HG03039 (cell line): ENCODE measurements at regions not wholly inside any gene's neighbourhood (a gene's known extent, or its start where the extent isn't known, plus 50 kb on each side); places are given as distances from the start of the nearest gene placed in this dataset.
"Not testable (repeated sequence)": the region's sequence is repeated elsewhere in the genome, so short reads cannot be mapped to it uniquely, and the experiment has no call there.

Source experiments
- ATAC-seq: cut with Tn5 transposase; IDR thresholded peaks from one replicate; pipeline ENCODE4 v1.9.1; 2021; ENCODE audit warnings: mild to moderate bottlenecking, moderate library complexity; ENCODE audit not compliant: unreplicated experiment

DNA sequence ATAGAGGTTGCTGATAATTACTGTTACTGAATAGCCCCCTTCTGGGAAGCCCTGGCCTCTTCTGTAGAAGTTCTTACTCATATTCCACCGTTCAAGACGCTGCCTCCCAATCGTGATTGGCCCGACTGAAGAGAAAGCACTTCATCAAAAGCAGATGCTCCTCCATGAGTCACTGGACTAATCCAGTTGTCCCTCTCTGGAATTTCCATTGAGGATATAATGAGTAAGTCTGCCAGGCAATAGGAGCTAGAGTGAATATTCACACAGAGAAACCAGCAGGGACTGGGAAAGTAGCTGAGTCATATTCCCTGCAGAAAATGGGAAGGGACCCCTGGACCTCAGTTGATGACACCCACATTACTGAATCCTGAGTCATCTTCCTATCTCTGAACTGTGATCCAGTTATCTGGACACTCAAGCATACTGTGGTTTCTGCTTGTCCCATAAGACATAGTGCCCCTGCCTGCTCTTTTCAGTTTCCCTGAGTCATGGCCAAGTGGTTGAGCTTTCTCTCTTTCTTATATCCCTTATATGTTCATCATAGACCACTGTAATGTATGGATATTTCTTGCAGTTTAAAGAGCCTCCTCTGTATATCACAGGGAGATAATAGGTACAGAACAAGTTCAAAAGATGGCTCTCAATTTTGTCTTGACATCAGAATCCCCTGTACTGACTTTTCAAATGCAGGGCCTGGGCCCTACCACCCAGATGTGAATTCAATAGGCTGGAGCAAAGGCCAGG lies 151.2 kb upstream of the CDIN1 start:
- ATAC-seq, result no peak

- ATAC-seq, result no peak
Observed at GRCh38 chr15:36429707-36430106, 149.7 kb upstream of the CDIN1 start.

GRCh38 chr15:36430280-36430679 lies 149.1 kb upstream of the CDIN1 start:
- ATAC-seq, result no peak

GRCh38 chr15:36430726-36431265 lies 148.6 kb upstream of the CDIN1 start:
- no peak for ATAC-seq

GRCh38 chr15:36432161-36432560 lies 147.3 kb upstream of the CDIN1 start:
- no peak for ATAC-seq

DNA sequence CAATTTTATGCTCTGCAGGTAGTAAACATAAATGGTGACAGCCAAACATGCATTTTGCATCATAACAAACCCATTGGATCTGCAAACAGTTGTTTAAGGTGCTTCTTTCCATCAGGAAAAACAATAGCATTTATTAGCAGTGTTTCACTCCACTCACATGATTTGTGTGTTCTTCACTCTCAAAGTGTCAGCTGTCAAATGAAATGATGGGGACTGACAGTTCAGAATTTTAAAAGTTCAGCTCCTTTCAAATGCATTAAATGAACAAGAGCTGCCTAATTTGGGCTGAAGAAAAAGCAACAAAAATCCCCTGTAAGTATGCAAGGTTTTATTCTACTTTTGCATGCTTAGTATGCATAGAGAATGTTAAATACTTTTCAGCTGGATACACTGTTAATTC lies 145.2 kb upstream of the CDIN1 start:
- no peak for ATAC-seq

DNA sequence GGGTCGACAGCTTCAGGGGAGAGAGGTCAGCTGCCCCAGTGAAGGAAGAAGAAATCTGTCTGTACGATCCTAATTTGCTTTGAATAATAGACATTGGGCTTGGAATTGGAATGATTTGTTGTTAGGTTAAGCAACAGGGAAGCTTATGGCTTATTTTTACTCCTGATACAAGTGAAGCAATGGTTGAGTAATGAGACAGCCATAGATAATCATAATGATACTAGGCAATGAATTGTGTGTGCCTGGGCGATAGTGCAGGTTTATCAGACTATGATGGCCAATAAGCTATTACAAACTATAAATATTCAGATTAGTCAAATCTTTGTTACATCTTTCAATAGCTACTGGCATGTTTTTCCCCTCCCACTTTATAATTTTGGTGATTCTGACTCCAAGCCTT lies 140.9 kb upstream of the CDIN1 start:
- ATAC-seq, result no peak

DNA sequence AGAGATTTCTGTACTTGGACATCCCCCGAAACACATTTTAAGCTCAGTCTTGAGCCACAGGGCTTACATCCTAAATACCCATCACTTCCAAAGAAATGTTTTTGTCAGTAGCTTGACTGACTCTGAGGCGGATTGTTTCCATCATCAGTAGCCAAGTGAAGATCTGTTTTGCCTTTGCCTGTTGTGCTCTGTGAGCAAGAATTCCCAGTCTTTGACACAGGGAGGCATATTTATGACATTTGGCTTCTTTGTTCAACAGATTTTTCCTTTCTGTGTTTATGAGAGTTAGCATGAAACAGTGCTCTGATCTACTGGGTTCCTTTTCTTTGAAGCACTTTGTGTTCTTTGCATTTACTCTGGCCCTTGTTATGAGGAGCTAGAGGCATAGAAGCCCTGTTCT lies 132.1 kb upstream of the CDIN1 start:
- no peak for ATAC-seq

DNA sequence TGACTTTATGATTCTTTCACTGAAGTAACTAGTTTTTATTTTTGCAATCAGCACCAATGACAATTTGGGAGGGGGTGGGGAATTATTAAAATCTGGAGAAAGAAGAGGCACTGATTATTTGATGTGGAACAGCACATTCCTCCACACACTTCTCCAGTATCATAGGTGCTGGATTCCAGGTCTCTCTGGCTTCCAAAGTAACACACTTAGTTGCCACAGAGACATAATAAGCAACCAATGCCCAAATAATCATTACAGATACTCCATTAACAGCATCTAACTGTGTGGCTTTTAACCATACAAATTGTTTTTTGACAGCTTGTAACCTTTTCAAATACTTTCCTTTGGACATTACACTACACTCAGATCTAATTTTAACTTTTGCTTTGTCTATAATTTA lies 131.0 kb upstream of the CDIN1 start:
- no peak for ATAC-seq

DNA sequence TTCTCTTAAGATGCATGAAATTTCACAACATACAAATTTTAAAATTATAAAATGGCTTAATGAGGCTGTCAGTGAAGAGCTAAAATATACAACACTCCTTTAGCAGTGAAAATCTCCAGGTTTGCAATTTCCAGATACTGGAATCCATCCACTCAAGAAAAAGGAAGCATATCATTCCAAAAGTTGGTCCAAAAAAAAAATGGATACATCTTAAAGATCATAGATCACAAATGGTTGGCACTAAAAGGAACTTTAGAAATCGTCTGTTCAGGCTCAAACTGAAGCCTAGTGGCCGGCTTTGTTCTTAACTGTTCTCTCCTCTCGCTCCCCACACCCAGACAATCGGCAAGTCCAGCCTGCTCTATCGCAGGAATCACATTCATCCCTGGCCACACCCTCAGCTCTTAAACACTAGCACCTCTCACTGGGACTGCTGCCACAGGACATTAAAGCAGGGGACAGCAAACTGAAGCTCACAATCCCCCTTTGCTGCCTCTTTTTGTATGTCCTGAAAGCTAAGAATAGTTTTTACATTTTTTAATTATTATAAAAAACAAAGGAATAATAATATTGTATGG lies 130.3 kb upstream of the CDIN1 start:
- ATAC-seq, result no peak

DNA sequence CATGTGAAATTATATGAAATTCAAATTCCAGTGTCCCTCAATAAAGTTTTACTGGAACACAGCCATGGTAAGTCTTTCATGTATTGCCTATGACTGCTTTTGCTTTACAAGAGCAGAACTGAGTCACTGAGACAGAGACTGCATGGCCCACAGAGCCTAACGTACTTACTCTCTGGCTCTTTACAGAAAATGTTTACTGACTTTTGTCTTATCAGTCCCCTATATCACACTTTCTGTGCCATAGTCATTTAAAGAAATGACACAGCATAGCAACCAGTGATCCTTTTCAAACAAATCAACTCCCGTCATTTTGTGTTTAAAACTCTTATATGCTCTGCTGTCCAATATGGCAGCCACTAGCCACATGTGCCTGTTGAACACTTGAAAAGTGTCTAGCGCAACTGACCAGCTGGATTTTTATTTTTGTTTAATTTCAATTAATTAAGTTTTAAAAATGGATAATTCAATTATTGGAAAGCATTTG lies 129.7 kb upstream of the CDIN1 start:
- no peak for ATAC-seq

DNA sequence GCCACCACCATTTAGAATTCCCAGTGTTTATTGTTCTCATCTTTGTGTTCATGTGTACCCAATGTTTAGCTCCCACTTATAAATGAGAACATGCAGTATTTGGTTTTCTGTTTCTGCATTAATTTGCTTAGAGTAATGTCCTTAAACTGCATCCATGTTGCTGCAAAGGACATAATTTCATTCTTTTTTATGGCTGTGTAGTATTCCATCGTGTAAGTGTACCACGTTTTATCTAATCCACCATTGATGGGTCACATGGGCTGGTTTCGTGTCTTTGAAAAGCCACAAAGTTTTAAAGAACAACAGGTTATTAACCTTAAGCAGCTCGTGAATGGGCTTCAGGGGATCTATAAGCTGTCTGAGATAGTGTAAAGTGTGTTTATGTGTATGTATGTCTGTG lies 125.2 kb upstream of the CDIN1 start:
- not testable (repeated sequence) for ATAC-seq

GRCh38 chr15:36458411-36458810 lies 121.0 kb upstream of the CDIN1 start:
- no peak for ATAC-seq

- no peak for ATAC-seq
Observed at GRCh38 chr15:36465304-36465703, 114.1 kb upstream of the CDIN1 start.

DNA sequence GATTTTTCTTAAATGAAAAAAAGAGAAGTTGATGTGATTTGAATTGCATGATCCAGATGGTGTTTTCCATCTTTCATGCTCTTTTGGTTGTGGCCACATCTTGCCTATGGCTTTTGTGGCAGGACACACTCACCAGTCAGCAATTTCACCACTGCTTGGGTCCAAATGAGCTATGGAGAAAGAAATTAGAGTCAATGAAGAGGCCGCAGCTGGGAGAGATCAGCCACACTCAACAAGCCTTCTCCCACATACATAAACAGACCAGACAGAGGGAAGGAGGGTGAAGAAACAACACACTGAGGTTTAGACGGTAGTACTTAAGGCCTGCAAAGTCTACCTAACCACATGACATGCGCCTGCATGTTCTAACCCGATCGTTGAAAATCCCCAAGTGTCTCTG lies 110.7 kb upstream of the CDIN1 start:
- no peak for ATAC-seq

- ATAC-seq, result no peak
Observed at GRCh38 chr15:36469311-36469966, 110.0 kb upstream of the CDIN1 start.

DNA sequence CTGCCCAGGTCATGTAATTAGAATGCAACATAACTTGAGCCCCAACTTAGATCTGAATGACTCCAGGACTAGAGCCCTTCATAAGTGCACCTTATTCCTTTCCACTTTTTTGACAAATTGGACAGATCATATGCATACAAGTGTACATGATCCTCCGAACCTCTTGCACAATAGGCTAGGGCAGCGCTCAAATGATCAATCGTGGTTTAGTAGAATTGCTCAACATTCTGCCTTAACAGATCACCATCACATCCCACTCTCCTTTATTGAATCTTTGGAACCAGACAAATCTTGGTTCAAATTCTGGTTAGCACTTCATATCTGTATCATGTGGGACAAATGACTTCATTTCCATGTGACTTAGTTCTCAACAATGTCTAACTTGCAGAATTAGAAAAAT lies 106.8 kb upstream of the CDIN1 start:
- ATAC-seq, result no peak

- ATAC-seq, result no peak
Observed at GRCh38 chr15:36478561-36478960, 100.9 kb upstream of the CDIN1 start.

DNA sequence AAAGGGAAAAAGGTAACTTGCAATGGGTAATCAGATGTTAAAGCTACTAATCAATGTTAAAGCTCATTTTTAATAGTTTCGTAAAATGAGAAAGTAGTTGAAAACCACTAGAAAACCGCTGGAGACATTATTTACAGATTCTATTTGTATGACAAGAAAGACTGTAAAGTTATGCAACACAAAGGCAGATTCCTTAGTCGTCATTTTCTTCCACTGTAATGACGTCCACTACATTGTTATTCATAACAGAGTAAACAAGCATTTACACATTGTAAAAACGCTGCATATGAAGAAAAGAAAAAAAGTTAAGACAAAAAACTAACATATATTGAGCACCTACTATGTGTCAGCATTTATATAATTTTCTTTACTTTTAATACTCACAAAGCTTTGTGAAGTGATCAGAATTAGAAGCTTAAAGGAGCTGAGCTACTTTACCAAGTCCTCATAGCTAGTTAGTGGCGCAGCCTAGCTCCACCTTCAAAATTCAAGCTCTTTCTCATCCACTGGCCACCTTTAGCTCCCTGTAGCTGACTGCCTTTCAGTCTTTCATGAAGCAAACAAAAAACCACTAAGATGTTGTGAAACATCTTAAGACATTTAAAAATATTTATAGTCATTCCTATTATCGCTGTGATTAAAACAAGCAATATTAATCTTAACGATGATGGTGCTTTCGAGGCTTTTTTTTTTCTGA lies 100.1 kb upstream of the CDIN1 start:
- ATAC-seq, result no peak

GRCh38 chr15:36481156-36481555 lies 98.3 kb upstream of the CDIN1 start:
- no peak for ATAC-seq

DNA sequence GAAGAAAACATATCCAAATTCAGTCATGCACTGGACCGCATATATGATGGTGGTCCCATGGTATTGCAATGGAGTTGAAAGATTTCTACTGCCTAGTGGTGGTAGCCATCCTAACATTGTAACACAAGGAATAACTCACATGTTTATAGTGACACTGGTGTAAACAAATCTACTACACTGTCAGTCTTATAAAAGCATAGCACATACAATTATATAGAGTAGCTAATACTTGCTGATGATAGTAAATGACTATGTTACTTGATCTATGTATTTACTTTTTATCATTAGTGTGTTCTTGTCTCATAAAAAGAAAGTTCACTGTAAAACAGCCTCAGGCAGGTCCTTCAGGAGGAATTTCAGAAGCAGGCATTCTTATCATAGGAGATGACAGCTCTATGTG lies 96.0 kb upstream of the CDIN1 start:
- no peak for ATAC-seq
